ENCODE measurements at regions not wholly inside any gene's neighbourhood (a gene's known extent, or its start where the extent isn't known, plus 50 kb on each side); places are given as distances from the start of the nearest gene placed in this dataset.

GRCh38 chr5:143752165-143752850 is 59.7 kb upstream of the HMHB1 start:
- no peaks in the 10 kb centered on the region for H3K27me3 ChIP-seq (ENCODE audit: control insufficient read depth in 1 of 2, insufficient read depth in 2 of 2, low read length in 2 of 2)
- no peak for TF ChIP-seq THRA (CRISPR knock-in tag; IDR thresholded peaks at IDR 0.05; ENCODE audit: borderline replicate concordance)
- no peak for TF ChIP-seq ZNF329 (CRISPR knock-in tag; IDR thresholded peaks at IDR 0.05; ENCODE audit: low read depth)
- TF ChIP-seq FLYWCH1 (CRISPR knock-in tag; IDR thresholded peaks at IDR 0.05): no peak
- no peak for TF ChIP-seq E2F5 (CRISPR knock-in tag; conservative IDR thresholded peaks at IDR 0.05)
- TF ChIP-seq MED1 (CRISPR knock-in tag; IDR thresholded peaks at IDR 0.05): no peak
- no peak for TF ChIP-seq ZNF362 (CRISPR knock-in tag; IDR thresholded peaks at IDR 0.05; ENCODE audit: borderline replicate concordance)
- no peak for TF ChIP-seq TFAP4 (IDR thresholded peaks at IDR 0.05; ENCODE audit: borderline replicate concordance, low read depth)
- TF ChIP-seq KMT2B (CRISPR knock-in tag; IDR thresholded peaks at IDR 0.05): no peak
- no peak for TF ChIP-seq FIP1L1 (IDR thresholded peaks at IDR 0.05; ENCODE audit: borderline replicate concordance, insufficient read depth, low read depth, low read length)
- H3K4me3 ChIP-seq (replicated peaks in 1 of 3; ENCODE audit: insufficient read depth in 1 of 3, low read depth in 2 of 3, low read length in 3 of 3): no peak overlapping the region
- H3K4me2 ChIP-seq (ENCODE audit: low read depth, low read length): no peak overlapping the region
- no peaks in the 10 kb centered on the region for H3K36me3 ChIP-seq (replicated peaks in 1 of 2; ENCODE audit: control insufficient read depth in 1 of 2, insufficient read depth in 2 of 2, low read length in 2 of 2)
- no peak overlapping the region for H3K27ac ChIP-seq (ENCODE audit: extremely low read length, insufficient read depth, low read length)
- no peaks in the 10 kb centered on the region for H4K20me1 ChIP-seq (ENCODE audit: insufficient read depth, low read length)
- FAIRE-seq (no peak), ATAC-seq (no peak), DNase-seq (ENCODE audit: low spot score) (no peak)
- intact Hi-C loops (cut with micrococcal nuclease; ENCODE audit: unreplicated experiment) (no loop called here), in situ Hi-C loops (cut with HindIII; ENCODE audit: extremely low pct_ligation_motif_present, low pct_unique_long_range_greater_than_20kb) (no loop called here)
- ChIA-PET POLR2A (no interaction called here), CTCF (ENCODE audit: low intra/inter-chr PET ratio, low total read pairs) (no interaction called here)
- H3K9ac ChIP-seq (ENCODE audit: insufficient read depth, low read depth, low read length): no peak overlapping the region
- no TSS peak for BruUV-seq (replicated peaks)
- no peaks in the 10 kb centered on the region for H3K9me3 ChIP-seq (ENCODE audit: low read length)
- H2AFZ ChIP-seq (ENCODE audit: low read length): no peak overlapping the region
- H3K4me1 ChIP-seq (ENCODE audit: insufficient read depth, low read length): peaks cover 19% of the 10 kb centered on the region
- no peaks in the 10 kb centered on the region for H3K79me2 ChIP-seq (ENCODE audit: insufficient read depth, low read length)
- 39% methylated on average over 5 of the region's 9 CpGs for WGBS (ENCODE audit: low lambda C conversion rate)

All from HepG2 (cell line).